ENCODE measurements at regions not wholly inside any gene's neighbourhood (a gene's known extent, or its start where the extent isn't known, plus 50 kb on each side); places are given as distances from the start of the nearest gene placed in this dataset.

- TF ChIP-seq CTCF (IDR thresholded peaks at IDR 0.05), result no peak
- no peak for TF ChIP-seq POLR2AphosphoS5 (IDR thresholded peaks at IDR 0.05; ENCODE audit: insufficient read depth in 1 of 2, low read depth in 1 of 2)
These were observed 142.1 kb downstream of the C6orf118 start for GRCh38 chr6:165167311-165167710.
